ENCODE measurements at regions not wholly inside any gene's neighbourhood (a gene's known extent, or its start where the extent isn't known, plus 50 kb on each side); places are given as distances from the start of the nearest gene placed in this dataset.

- no peak for DNase-seq
Observed at GRCh38 chr1:79117376-79117775, 110.8 kb upstream of the ADGRL4 start.

GRCh38 chr1:79113836-79114235 is 107.3 kb upstream of the ADGRL4 start:
- DNase-seq: no peak

GRCh38 chr1:79110749-79111148 is 104.2 kb upstream of the ADGRL4 start:
- DNase-seq: no peak

GRCh38 chr1:79109445-79109844 is 102.9 kb upstream of the ADGRL4 start:
- DNase-seq: no peak

- no peak for DNase-seq
Observed at GRCh38 chr1:79105500-79105899, 99.0 kb upstream of the ADGRL4 start.

- DNase-seq: no peak
Observed at GRCh38 chr1:79104617-79105016, 98.1 kb upstream of the ADGRL4 start.

GRCh38 chr1:79100385-79100784 is 93.9 kb upstream of the ADGRL4 start:
- no peak for DNase-seq

GRCh38 chr1:79090985-79091384 is 84.5 kb upstream of the ADGRL4 start:
- DNase-seq: no peak

- no peak for DNase-seq
Observed at GRCh38 chr1:79089946-79090345, 83.4 kb upstream of the ADGRL4 start.

- no peak for DNase-seq
Observed at GRCh38 chr1:79082233-79082632, 75.7 kb upstream of the ADGRL4 start.

- no peak for DNase-seq
Observed at GRCh38 chr1:79079770-79080169, 73.2 kb upstream of the ADGRL4 start.

- DNase-seq: no peak
Observed at GRCh38 chr1:79074975-79075374, 68.4 kb upstream of the ADGRL4 start.

GRCh38 chr1:79069828-79070227 is 63.3 kb upstream of the ADGRL4 start:
- no peak for DNase-seq

- DNase-seq: no peak
Observed at GRCh38 chr1:79059341-79059740, 52.8 kb upstream of the ADGRL4 start.

Data from hematopoietic multipotent progenitor cell treated with erythropoietin and hydrocortisone succinate and interleukin-3 and kit ligand, for 6 days (in vitro differentiated cells).